H1 (cell line): ENCODE measurements at regions not wholly inside any gene's neighbourhood (a gene's known extent, or its start where the extent isn't known, plus 50 kb on each side); places are given as distances from the start of the nearest gene placed in this dataset.

Experiments used
- CTCF ChIA-PET: fragments of 300-600 bp; sonication (Branson Sonifier 250); formaldehyde crosslinking; loops from one replicate; lab custom pipeline; 2021; ENCODE audit not compliant: partially characterized antibody; lab: Charles Lee
- POLR2A ChIA-PET: fragments of 300-600 bp; sonication (Branson Sonifier 250); formaldehyde crosslinking; loops from one replicate; lab custom pipeline; 2021; ENCODE audit warnings: inconsistent platforms; ENCODE audit not compliant: partially characterized antibody; lab: Charles Lee
- DNase-seq, 2 experiments: peaks; one replicate each; pipeline versions ENCODE4 v3.0.0 to v3.0.0-alpha.2; 2010 to 2022; ENCODE audit warnings: low spot score in 2 of 2, low read depth in 1 of 2, mixed read lengths in 1 of 2
- FAIRE-seq: peaks from 2 replicates; lab custom pipeline; 2011; peaks lifted over from hg19 to GRCh38; lab: Jason Lieb, UNC
- H2AFZ ChIP-seq: 2 replicates; pipeline ENCODE4 v1.8.1; 2012; ENCODE audit warnings: low read length, inconsistent platforms
- H2AK5ac ChIP-seq: 2 replicates; pipeline ENCODE4 v1.6.1; 2013; ENCODE audit warnings: low read depth, low read length
- H2BK120ac ChIP-seq: replicated peaks from 2 replicates; pipeline ENCODE3; 2013; ENCODE audit warnings: low read depth, low read length, inconsistent platforms
- H2BK12ac ChIP-seq: 2 replicates; pipeline ENCODE4 v1.6.1; 2013; ENCODE audit warnings: low read depth, low read length
- H2BK15ac ChIP-seq: 2 replicates; pipeline ENCODE4 v1.6.1; 2013; ENCODE audit warnings: low read length
- H2BK20ac ChIP-seq: 2 replicates; pipeline ENCODE4 v1.6.1; 2013; ENCODE audit warnings: low read length
- H2BK5ac ChIP-seq: 2 replicates; pipeline ENCODE4 v1.6.1; 2013; ENCODE audit warnings: low read depth, low read length
- H3K14ac ChIP-seq: 2 replicates; pipeline ENCODE4 v1.6.1; 2013; ENCODE audit warnings: inconsistent platforms; ENCODE audit not compliant: insufficient read length
- H3K18ac ChIP-seq: 2 replicates; pipeline ENCODE4 v1.6.1; 2013; ENCODE audit warnings: low read length; ENCODE audit errors: extremely low read depth
- H3K23ac ChIP-seq: 2 replicates; pipeline ENCODE4 v1.6.1; 2013; ENCODE audit warnings: inconsistent platforms; ENCODE audit not compliant: insufficient read length
- H3K23me2 ChIP-seq: 2 replicates; pipeline ENCODE4 v1.6.1; 2013; ENCODE audit warnings: low read depth, low read length
- H3K27ac ChIP-seq: 2 replicates; pipeline ENCODE4 v1.6.1; 2011; ENCODE audit warnings: low read depth, low read length, inconsistent platforms
- H3K27me3 ChIP-seq, 4 experiments: replicated peaks in 1 of 4; 1 replicate in 1 of 4; 2 replicates in 3 of 4; pipeline versions ENCODE4 v1.6.1 to v1.8.1; 2011 to 2013; ENCODE audit warnings: low read length in 3 of 4, mild to moderate bottlenecking in 3 of 4, inconsistent platforms in 2 of 4, mixed read lengths in 2 of 4, moderate library complexity in 1 of 4; ENCODE audit not compliant: control insufficient read depth in 3 of 4, insufficient read depth in 3 of 4; ENCODE audit errors: extremely low read depth in 1 of 4
- H3K36me3 ChIP-seq, 4 experiments: 2 replicates each; pipeline versions ENCODE4 v1.6.1 to v1.8.1; 2011 to 2013; ENCODE audit warnings: mild to moderate bottlenecking in 4 of 4, low read length in 3 of 4, moderate library complexity in 2 of 4, control low read depth in 1 of 4, inconsistent platforms in 1 of 4; ENCODE audit not compliant: insufficient read depth in 4 of 4, control insufficient read depth in 2 of 4
- H3K4ac ChIP-seq: replicated peaks from 2 replicates; pipeline ENCODE3; 2013; ENCODE audit warnings: low read length, low read depth, mixed read lengths, inconsistent platforms; ENCODE audit not compliant: insufficient read length
- H3K4me1 ChIP-seq, 4 experiments: replicated peaks in 1 of 4; 1 replicate in 1 of 4; 2 replicates in 3 of 4; pipeline versions ENCODE4 v1.6.1 to v1.8.1; 2011 to 2013; ENCODE audit warnings: low read length in 3 of 4, inconsistent platforms in 2 of 4, mixed read lengths in 1 of 4; ENCODE audit not compliant: insufficient read depth in 4 of 4, control insufficient read depth in 3 of 4
- H3K4me2 ChIP-seq, 2 experiments: 2 replicates each; pipeline versions ENCODE4 v1.6.1 to v1.8.1; 2011 to 2013; ENCODE audit warnings: low read depth in 2 of 2, low read length in 2 of 2, control low read depth in 1 of 2, inconsistent platforms in 1 of 2, mild to moderate bottlenecking in 1 of 2; ENCODE audit not compliant: insufficient read depth in 1 of 2
- H3K4me3 ChIP-seq, 4 experiments: fragments of 200-600, 300-600 bp in 1 of 4; sonication (generic), shearing (Covaris generic), sonication (Bioruptor Twin) in 1 of 4; 2 replicates each; pipeline versions ENCODE4 v1.5.1 to v1.8.1; 2011 to 2016; ENCODE audit warnings: low read length in 4 of 4, low read depth in 3 of 4, control low read depth in 2 of 4, inconsistent platforms in 2 of 4, mild to moderate bottlenecking in 2 of 4, mixed read lengths in 1 of 4, moderate library complexity in 1 of 4; ENCODE audit not compliant: insufficient read depth in 2 of 4; ENCODE audit errors: extremely low read depth in 1 of 4
- H3K56ac ChIP-seq: replicated peaks from 2 replicates; pipeline ENCODE3; 2013; ENCODE audit warnings: low read depth, mild to moderate bottlenecking, mixed read lengths, low read length, inconsistent platforms; ENCODE audit not compliant: insufficient read length
- H3K79me1 ChIP-seq: 2 replicates; pipeline ENCODE4 v1.6.1; 2013; ENCODE audit warnings: low read depth, low read length, control low read depth
- H3K79me2 ChIP-seq, 2 experiments: 2 replicates each; pipeline versions ENCODE4 v1.6.1 to v1.8.1; 2012 to 2013; ENCODE audit warnings: low read length in 2 of 2, mild to moderate bottlenecking in 2 of 2, inconsistent platforms in 1 of 2; ENCODE audit not compliant: insufficient read depth in 2 of 2, control insufficient read depth in 1 of 2
- H3K9ac ChIP-seq, 4 experiments: replicated peaks in 1 of 4; 1 replicate in 1 of 4; 2 replicates in 3 of 4; pipeline versions ENCODE4 v1.6.1 to v1.8.1; 2011 to 2013; ENCODE audit warnings: low read depth in 3 of 4, low read length in 3 of 4, control low read depth in 2 of 4, mild to moderate bottlenecking in 2 of 4, moderate library complexity in 2 of 4, inconsistent platforms in 1 of 4; ENCODE audit errors: extremely low read depth in 1 of 4
- H3K9me3 ChIP-seq, 2 experiments: 2 replicates each; pipeline versions ENCODE4 v1.6.1 to v1.8.1; 2012 to 2013; ENCODE audit warnings: mild to moderate bottlenecking in 2 of 2, moderate library complexity in 2 of 2, control low read depth in 1 of 2, inconsistent platforms in 1 of 2, low read depth in 1 of 2, low read length in 1 of 2, mixed read lengths in 1 of 2; ENCODE audit not compliant: insufficient read depth in 2 of 2
- H4K20me1 ChIP-seq, 2 experiments: replicated peaks in 1 of 2; 2 replicates each; pipeline versions ENCODE3 to v1.8.1; 2011 to 2013; ENCODE audit warnings: inconsistent platforms in 2 of 2, low read length in 2 of 2, mild to moderate bottlenecking in 1 of 2; ENCODE audit not compliant: insufficient read depth in 2 of 2, control insufficient read depth in 1 of 2
- H4K5ac ChIP-seq: 2 replicates; pipeline ENCODE4 v1.6.1; 2013; ENCODE audit warnings: low read length, low read depth, mixed read lengths, inconsistent platforms; ENCODE audit not compliant: insufficient read length
- H4K8ac ChIP-seq: 2 replicates; pipeline ENCODE4 v1.8.0; 2013; ENCODE audit warnings: mild to moderate bottlenecking, moderate library complexity, low read length, inconsistent platforms; ENCODE audit not compliant: insufficient read depth; ENCODE audit errors: extremely low read depth
- H4K91ac ChIP-seq: replicated peaks from 2 replicates; pipeline ENCODE3; 2013; ENCODE audit warnings: low read length, mixed read lengths, inconsistent platforms; ENCODE audit not compliant: insufficient read length
- ASH2L ChIP-seq: fragments of 200-600, 300-600 bp; sonication (generic); IDR thresholded peaks from one replicate; pipeline ENCODE4 v1.7.1; 2017; ENCODE audit warnings: low read length
- BACH1 ChIP-seq: IDR thresholded peaks from 2 replicates; pipeline ENCODE4 v1.6.1; 2012; ENCODE audit warnings: low read length, improper control_type of control experiment
- BRCA1 ChIP-seq: IDR thresholded peaks from 2 replicates; pipeline ENCODE4 v1.6.1; 2012; ENCODE audit warnings: low read depth, low read length, improper control_type of control experiment
- CHD2 ChIP-seq: IDR thresholded peaks from 2 replicates; pipeline ENCODE4 v1.6.1; 2012; ENCODE audit warnings: low read length, improper control_type of control experiment
- EZH2 ChIP-seq: fragments of 200-600 bp; sonication (generic); IDR thresholded peaks from 2 replicates; pipeline ENCODE4 v1.7.1; 2012; ENCODE audit warnings: low read depth, mild to moderate bottlenecking, moderate library complexity, low read length, inconsistent platforms; ENCODE audit not compliant: severe bottlenecking
- GTF2F1 ChIP-seq: IDR thresholded peaks from 2 replicates; pipeline ENCODE4 v1.6.1; 2012; ENCODE audit warnings: low read depth, low read length, improper control_type of control experiment, borderline replicate concordance
- KDM1A ChIP-seq: fragments of 200-600, 300-600 bp; sonication (generic); IDR thresholded peaks from 2 replicates; pipeline ENCODE4 v1.7.1; 2016; ENCODE audit warnings: mild to moderate bottlenecking, low read length, borderline replicate concordance
- MAFK ChIP-seq: IDR thresholded peaks from 2 replicates; pipeline ENCODE4 v1.6.1; 2012; ENCODE audit warnings: low read depth, mild to moderate bottlenecking, improper control_type of control experiment, low read length
- RNF2 ChIP-seq: fragments of 200-900, 300-1000 bp; sonication (generic); IDR thresholded peaks from 2 replicates; pipeline ENCODE4 v1.7.1; 2016; ENCODE audit warnings: borderline replicate concordance, low read depth, mild to moderate bottlenecking, antibody characterized with exemption, low read length; ENCODE audit not compliant: poor library complexity, severe bottlenecking; ENCODE audit errors: missing control alignments
- SIRT6 ChIP-seq: IDR thresholded peaks from one replicate; pipeline ENCODE4 v1.7.1; 2012; ENCODE audit warnings: low read length, inconsistent platforms
- SP4 ChIP-seq: IDR thresholded peaks from 2 replicates; pipeline ENCODE4 v1.6.1; 2012; ENCODE audit warnings: low read length, inconsistent platforms
- TAF1 ChIP-seq: IDR thresholded peaks from 2 replicates; pipeline ENCODE4 v1.6.1; 2011; ENCODE audit warnings: mild to moderate bottlenecking, low read depth, low read length
- TEAD4 ChIP-seq: IDR thresholded peaks from 2 replicates; pipeline ENCODE4 v1.6.1; 2012; ENCODE audit warnings: low read depth, low read length, inconsistent platforms, mixed read lengths
- USF2 ChIP-seq: IDR thresholded peaks from 2 replicates; pipeline ENCODE4 v1.6.1; 2011; ENCODE audit warnings: low read length, improper control_type of control experiment
- ZNF274 ChIP-seq: IDR thresholded peaks from 2 replicates; pipeline ENCODE4 v1.7.0; 2012; ENCODE audit warnings: low read length, borderline replicate concordance; ENCODE audit errors: extremely low read depth
- WGBS, 2 experiments: shearing (Covaris generic) in 1 of 2; methylation state at CpG; one replicate each; pipeline versions ENCODE4 v1.1.6 to v1.1.7; 2013 to 2015; ENCODE audit warnings: low lambda C conversion rate in 2 of 2, mixed read lengths in 2 of 2, inconsistent platforms in 1 of 2, low coverage in 1 of 2, missing lambda C conversion rate in 1 of 2; ENCODE audit not compliant: insufficient replicate concordance in 2 of 2, insufficient coverage in 1 of 2, insufficient read length in 1 of 2; ENCODE audit errors: extremely low coverage in 1 of 2, missing lambda C conversion rate in 1 of 2; 5-methylcytosine and 5-hydroxymethylcytosine counted together

- H3K4ac ChIP-seq: no peak overlapping the region
- no peak overlapping the region; the same call in 1 of the 2 replicates for H2BK20ac ChIP-seq
- no peak overlapping the region for H3K4me2 ChIP-seq
- no peak overlapping the region for H3K9ac ChIP-seq
- FAIRE-seq (no peak), DNase-seq (no peak)
- H2AK5ac ChIP-seq: no peak overlapping the region
- no peak overlapping the region for H2BK5ac ChIP-seq
- no peak overlapping the region for H3K14ac ChIP-seq
- no peaks in the 10 kb centered on the region for H3K36me3 ChIP-seq
- WGBS, 2 experiments: 84% methylated on average over 5 of the region's 5 CpGs; no CpG with 5 or more reads in 1 of the 2 experiments
- H3K56ac ChIP-seq: no peak overlapping the region
- no peak overlapping the region for H4K5ac ChIP-seq
- no peak overlapping the region for H3K18ac ChIP-seq
- H3K27me3 ChIP-seq: no peaks in the 10 kb centered on the region
- H2AFZ ChIP-seq: no peak overlapping the region
- H3K4me1 ChIP-seq: peaks cover 5 to 17% (median 11%) of the 10 kb centered on the region in 4 experiments
- no peaks in the 10 kb centered on the region for H3K79me2 ChIP-seq
- H4K8ac ChIP-seq: no peak overlapping the region
- no peaks in the 10 kb centered on the region for H3K23me2 ChIP-seq
- CTCF ChIA-PET: interaction anchor here (0.5 to 8.7 kb wide), 12 partner anchors 9 to 484 kb away, joined by 3 to 94 read pairs (median 4); no protein-coding TSS in a partner anchor
- H3K23ac ChIP-seq: no peak overlapping the region
- no peak overlapping the region for H2BK120ac ChIP-seq
- 0 out of 2 replicates have a peak overlapping the region, but pooled peaks have one; percentile 13 for H2BK15ac ChIP-seq
- no peak overlapping the region for H3K27ac ChIP-seq
- H3K9me3 ChIP-seq: no peaks in the 10 kb centered on the region
- H4K20me1 ChIP-seq: no peaks in the 10 kb centered on the region
- H3K4me3 ChIP-seq: no peak overlapping the region
- POLR2A ChIA-PET: no interaction called here
- no peak overlapping the region for H4K91ac ChIP-seq
- H3K79me1 ChIP-seq: no peaks in the 10 kb centered on the region
- no peak overlapping the region for H2BK12ac ChIP-seq
- TF ChIP-seq USF2 (no peak), SP4 (no peak), EZH2 (no peak), GTF2F1 (no peak), BRCA1 (no peak), TAF1 (no peak), KDM1A (no peak), BACH1 (no peak), ZNF274 (no peak), TEAD4 (no peak), MAFK (no peak), CHD2 (no peak), SIRT6 (no peak), ASH2L (no peak), RNF2 (no peak)
Measured at GRCh38 chr6:90388395-90388794, 91.8 kb upstream of the BACH2 start.
